ENCODE measurements at regions not wholly inside any gene's neighbourhood (a gene's known extent, or its start where the extent isn't known, plus 50 kb on each side); places are given as distances from the start of the nearest gene placed in this dataset.

- Histone ChIP-seq H3K27ac (replicated peaks) (no peak overlapping the region), H3K4me3 (replicated peaks; ENCODE audit: insufficient read depth, low read length) (no peak overlapping the region), H3K27me3 (ENCODE audit: insufficient read depth, poor library complexity, severe bottlenecking) (peaks cover 4% of the 10 kb centered on the region)
- DNase-seq (ENCODE audit: low read depth in 1 of 2, low spot score in 1 of 2), result no peak
- TF ChIP-seq POLR2AphosphoS5 (IDR thresholded peaks at IDR 0.05; ENCODE audit: low read depth), result no peak
- no peak for TF ChIP-seq CTCF (IDR thresholded peaks at IDR 0.05; ENCODE audit: insufficient read depth, low read length)
- no peak for TF ChIP-seq SPI1 (IDR thresholded peaks at IDR 0.05; ENCODE audit: borderline replicate concordance, low read depth)
- no peak for TF ChIP-seq GABPA (IDR thresholded peaks at IDR 0.05; ENCODE audit: low read depth)
Measured at GRCh38 chr2:150595803-150596470, 108.5 kb upstream of the RND3 start.

GRCh38 chr2:150594299-150594698 is 106.8 kb upstream of the RND3 start:
- Histone ChIP-seq H3K27me3 (ENCODE audit: insufficient read depth, poor library complexity, severe bottlenecking) (peaks cover 4% of the 10 kb centered on the region), H3K4me3 (replicated peaks; ENCODE audit: insufficient read depth, low read length) (no peak overlapping the region), H3K27ac (replicated peaks) (no peak overlapping the region)
- DNase-seq (ENCODE audit: low read depth in 1 of 2, low spot score in 1 of 2), result no peak
- no peak for TF ChIP-seq POLR2AphosphoS5 (IDR thresholded peaks at IDR 0.05; ENCODE audit: low read depth)
- no peak for TF ChIP-seq SPI1 (IDR thresholded peaks at IDR 0.05; ENCODE audit: borderline replicate concordance, low read depth)
- TF ChIP-seq GABPA (IDR thresholded peaks at IDR 0.05; ENCODE audit: low read depth), result no peak
- TF ChIP-seq CTCF (IDR thresholded peaks at IDR 0.05; ENCODE audit: insufficient read depth, low read length), result no peak
- no peak for TF ChIP-seq REST (IDR thresholded peaks at IDR 0.05; ENCODE audit: insufficient replicate concordance, low read depth)

GRCh38 chr2:150591496-150592285 is 104.2 kb upstream of the RND3 start:
- no peak for DNase-seq (ENCODE audit: low read depth in 1 of 2, low spot score in 1 of 2)
- Histone ChIP-seq H3K27ac (replicated peaks) (no peak overlapping the region), H3K27me3 (ENCODE audit: insufficient read depth, poor library complexity, severe bottlenecking) (peaks cover 4% of the 10 kb centered on the region), H3K4me3 (replicated peaks; ENCODE audit: insufficient read depth, low read length) (no peak overlapping the region)
- no peak for TF ChIP-seq CTCF (IDR thresholded peaks at IDR 0.05; ENCODE audit: insufficient read depth, low read length)
- no peak for TF ChIP-seq SPI1 (IDR thresholded peaks at IDR 0.05; ENCODE audit: borderline replicate concordance, low read depth)
- no peak for TF ChIP-seq REST (IDR thresholded peaks at IDR 0.05; ENCODE audit: insufficient replicate concordance, low read depth)
- TF ChIP-seq POLR2AphosphoS5 (IDR thresholded peaks at IDR 0.05; ENCODE audit: low read depth), result no peak
